Stimulated activated CD8-positive, alpha-beta memory T cell treated with anti-CD3 and anti-CD28 coated beads, Interleukin-12 subunit alpha, Interleukin-12 subunit beta, amount 100 ng/mL, for 4 hours (primary cell): ENCODE measurements at regions not wholly inside any gene's neighbourhood (a gene's known extent, or its start where the extent isn't known, plus 50 kb on each side); places are given as distances from the start of the nearest gene placed in this dataset.
"Not testable (repeated sequence)": the region's sequence is repeated elsewhere in the genome, so short reads cannot be mapped to it uniquely, and the experiment has no call there.

Experiments used
- DNase-seq: peaks from one replicate; pipeline ENCODE4 v3.0.0-alpha.2; 2020; ENCODE audit warnings: low read depth

DNA sequence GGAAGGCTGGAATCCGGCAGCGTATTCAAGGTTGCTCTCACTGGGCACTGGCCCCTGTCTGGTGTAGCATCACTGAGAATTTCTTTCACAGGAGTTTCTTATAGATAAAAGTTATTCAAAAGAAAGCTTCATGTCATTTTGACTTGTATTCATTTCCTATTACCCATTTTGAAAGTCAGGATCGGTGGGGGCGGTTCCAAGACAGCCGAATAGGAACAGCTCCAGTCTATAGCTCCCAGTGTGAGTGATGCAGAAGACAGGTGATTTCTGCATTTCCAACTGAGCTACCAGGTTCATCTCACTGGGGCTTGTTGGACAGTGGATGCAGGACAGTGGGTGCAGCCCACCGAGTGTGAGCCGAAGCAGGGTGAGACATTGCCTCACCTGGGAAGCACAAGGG lies 51.5 kb upstream of the CDC42EP3 start:
- not testable (repeated sequence) for DNase-seq

DNA sequence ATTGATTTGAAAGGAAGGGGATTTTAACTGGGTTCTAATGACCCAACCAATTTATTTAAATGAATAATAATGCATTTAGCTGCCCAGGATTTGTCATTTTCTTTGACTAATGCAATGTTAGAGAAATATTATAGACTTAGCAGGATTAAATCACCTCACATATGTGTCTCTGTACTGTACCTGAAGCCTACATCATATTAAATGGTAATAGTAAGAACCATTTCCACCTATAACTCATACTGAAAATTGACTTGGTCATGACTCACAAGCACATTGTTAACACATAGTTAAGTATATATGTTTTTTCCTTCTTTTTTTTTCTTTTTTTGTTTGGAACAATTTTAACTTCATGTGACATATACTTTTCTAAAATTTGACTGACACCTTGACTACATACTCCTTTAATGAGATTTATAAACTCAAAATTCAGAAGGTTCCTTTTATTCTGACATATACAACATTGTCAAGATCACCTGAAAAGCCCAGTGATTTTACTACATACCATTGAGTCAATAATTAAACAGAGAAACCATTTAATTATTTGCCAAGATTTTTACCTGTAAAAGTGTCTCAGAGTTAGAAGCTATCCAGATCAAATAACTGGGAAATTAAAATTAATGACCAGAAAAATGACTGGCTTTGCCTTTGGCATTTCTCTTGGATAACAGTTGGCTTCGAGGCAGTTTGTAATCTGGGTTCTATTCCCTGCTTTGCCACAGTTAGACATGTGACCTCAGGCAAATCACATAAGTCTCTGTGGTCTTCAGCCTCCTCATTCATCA lies 58.8 kb upstream of the CDC42EP3 start:
- DNase-seq, result no peak

GRCh38 chr2:37732412-37732811 lies 61.0 kb upstream of the CDC42EP3 start:
- DNase-seq, result not testable (repeated sequence)

DNA sequence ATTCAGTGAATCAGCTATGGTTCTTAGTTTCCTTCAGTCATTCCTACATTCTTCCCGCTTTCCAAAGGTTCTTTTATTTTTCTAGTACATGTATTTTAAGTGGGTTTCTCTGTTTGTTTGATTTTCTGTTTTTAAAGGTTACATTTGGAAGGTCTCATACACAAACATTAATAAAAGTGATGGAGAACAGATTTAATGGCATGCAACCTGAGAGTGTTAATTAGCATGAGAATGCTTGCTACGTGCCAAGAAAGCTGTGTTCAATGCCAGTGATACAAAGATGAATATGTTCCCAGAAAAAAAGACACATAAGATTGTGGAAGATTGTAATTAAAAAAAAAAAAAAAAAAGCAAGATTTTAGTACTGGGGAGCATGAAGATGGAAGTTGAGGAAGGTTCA lies 61.8 kb upstream of the CDC42EP3 start:
- no peak for DNase-seq

DNA sequence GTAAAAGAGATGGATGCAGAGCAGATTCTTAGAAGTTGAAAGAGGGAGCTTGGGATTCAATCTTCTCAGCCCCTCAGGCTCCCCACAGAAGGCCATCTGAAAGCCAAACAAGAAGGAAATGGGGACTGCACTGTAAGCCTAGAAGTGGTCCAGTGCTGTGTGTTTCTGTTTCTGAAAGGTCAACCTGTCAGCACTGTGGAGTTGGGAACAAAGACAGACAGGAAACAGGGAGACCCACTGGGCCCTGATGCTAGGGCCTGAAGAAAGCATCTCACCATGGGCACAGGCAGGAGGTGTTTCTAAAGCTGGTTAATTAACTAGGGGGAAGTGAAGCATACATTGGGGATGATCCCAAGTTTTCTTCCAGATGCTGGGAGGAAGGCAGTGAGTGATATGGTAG lies 62.5 kb upstream of the CDC42EP3 start:
- not testable (repeated sequence) for DNase-seq

- DNase-seq, result not testable (repeated sequence)
Observed at GRCh38 chr2:37734891-37735523, 63.6 kb upstream of the CDC42EP3 start.

DNA sequence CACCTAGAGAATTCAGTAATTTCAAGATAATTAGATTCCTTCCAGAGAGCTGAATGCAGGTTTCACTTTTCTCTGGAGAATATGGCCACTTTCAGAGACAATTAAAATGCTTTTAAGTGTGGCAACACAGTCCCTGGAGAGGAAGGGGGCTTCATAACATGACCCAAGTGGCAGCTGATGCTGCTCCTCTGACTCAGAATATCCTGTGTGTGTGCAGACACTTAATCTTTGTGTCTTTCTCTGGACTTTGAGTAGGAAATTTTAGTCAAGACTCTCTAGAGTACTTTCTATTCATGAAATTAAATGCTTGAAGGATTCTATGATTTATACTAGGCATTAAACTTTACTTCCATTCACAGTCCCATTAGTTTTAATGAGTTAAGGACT lies 64.1 kb upstream of the CDC42EP3 start:
- not testable (repeated sequence) for DNase-seq

DNA sequence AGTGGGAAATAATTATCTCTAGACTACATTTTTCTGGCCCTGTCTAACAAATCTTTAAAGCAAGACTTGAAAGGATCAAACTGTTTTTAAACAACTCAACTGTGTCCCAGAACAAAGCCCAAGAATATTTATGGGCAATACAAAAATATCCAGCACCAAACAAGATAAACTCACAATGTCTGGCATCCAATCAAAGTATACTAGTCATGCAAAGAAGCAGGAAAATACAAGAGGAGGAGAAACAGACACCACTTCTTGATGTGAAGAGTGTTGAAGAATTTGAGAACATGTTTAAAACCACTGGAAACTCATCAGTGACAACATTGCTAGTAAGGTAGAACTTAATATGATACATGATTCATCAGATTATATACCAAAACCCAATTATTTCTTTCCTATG lies 66.1 kb upstream of the CDC42EP3 start:
- DNase-seq, result no peak

GRCh38 chr2:37738266-37738885 lies 66.9 kb upstream of the CDC42EP3 start:
- DNase-seq, result no peak

- DNase-seq, result no peak
Observed at GRCh38 chr2:37739153-37739552, 67.7 kb upstream of the CDC42EP3 start.

DNA sequence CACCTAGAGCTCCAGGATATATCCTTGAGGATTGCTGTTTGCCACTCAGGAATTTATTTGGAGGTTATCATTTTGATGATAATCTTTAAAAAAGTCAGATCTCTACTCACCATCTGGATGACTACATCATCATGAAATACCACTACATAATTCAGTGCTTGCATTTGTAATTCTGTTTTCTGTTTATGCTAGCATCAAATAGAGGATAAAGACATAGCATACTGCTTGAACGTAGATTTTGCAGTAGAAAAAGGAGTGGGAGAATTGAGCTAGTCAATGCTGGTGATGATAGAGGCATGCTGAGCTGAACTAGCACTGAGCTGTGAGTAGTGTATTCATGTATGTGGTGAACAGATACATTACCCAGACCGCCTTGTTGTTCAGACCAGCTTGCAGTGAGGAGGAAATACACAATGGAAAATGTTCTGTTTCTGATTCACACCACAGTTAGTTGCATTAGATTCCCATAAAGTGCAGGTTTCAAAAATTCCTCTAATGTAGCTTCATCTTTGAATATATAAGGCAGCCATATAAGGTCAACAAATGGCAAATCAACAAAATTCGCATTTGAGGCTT lies 68.8 kb upstream of the CDC42EP3 start:
- no peak for DNase-seq

DNA sequence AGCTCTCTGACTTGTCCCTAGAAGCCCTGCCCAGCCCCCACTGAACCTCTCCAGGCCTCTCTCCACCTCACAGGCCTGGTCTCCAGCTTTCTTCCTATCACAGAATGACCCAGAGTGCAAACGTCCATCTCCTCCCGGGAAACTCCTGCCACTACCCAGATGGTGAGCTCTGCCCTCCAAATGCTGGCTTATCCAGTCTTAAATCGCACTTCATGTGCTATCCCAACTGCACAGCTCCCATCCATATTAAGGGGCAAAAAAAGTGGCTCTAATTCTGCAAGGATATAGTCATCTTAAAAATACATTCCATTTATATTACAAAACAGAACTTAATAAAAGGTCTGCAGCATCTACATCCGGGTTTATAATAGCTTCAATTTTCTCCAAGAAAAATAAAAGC lies 70.8 kb upstream of the CDC42EP3 start:
- no peak for DNase-seq

DNA sequence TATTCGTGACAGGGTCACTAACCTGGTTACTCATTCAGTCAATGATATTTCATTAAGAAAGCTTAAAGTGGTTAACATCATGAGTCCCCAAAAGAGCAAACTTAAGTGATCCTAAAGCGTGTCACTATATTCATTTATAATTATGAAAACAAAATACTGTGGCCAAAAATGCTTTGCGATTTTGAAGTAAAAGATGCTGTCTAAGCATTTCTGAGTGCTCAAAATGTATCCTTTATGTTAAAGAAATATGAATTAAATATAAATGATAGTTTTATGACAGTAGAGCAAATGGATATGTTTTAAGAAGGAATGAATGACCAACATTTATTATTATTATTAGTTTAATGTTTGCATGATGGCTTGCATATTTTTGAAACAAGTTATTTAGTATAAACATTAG lies 72.6 kb upstream of the CDC42EP3 start:
- no peak for DNase-seq

DNA sequence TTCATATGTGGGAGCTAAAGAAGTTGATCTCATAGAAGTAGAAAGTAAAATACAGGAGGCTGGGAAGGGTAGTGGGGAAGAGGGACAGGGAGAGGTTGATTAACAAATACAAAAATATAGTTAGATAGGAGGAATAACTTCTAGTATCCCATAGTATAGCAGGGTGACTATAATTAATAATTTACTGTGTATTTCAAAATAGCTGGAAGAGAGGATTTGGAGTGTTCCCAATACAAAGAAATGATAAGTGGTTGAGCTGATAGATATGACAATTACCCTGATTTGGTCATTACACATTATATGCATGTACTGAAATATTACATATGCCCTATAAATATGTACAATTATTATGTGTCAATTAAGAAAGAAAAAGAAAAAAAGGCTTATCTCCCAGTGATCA lies 73.5 kb upstream of the CDC42EP3 start:
- DNase-seq, result not testable (repeated sequence)

- DNase-seq, result not testable (repeated sequence)
Observed at GRCh38 chr2:37746011-37746410, 74.6 kb upstream of the CDC42EP3 start.

- DNase-seq, result no peak
Observed at GRCh38 chr2:37746883-37747282, 75.4 kb upstream of the CDC42EP3 start.

DNA sequence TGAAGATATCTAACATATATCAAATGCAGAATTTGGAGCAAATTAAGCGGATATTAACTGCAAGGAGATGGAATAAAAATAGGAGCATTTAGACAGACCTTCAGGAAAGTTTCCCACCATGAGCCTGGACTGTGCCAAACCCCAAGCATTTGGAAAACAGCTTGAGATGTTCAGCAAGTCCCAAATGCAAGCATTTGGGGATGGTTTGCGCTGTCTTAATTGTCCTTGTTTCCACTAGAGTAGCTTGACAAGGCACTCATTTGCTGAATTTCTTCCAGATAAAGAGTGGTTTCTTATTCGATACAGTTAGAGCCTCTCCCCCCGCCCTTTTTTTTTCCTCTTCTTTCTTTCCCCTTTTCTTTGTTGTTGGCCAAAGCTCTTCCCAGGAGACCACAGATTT lies 77.1 kb upstream of the CDC42EP3 start:
- no peak for DNase-seq

- not testable (repeated sequence) for DNase-seq
Observed at GRCh38 chr2:37750286-37750685, 78.8 kb upstream of the CDC42EP3 start.

GRCh38 chr2:37752766-37753165 lies 81.3 kb upstream of the CDC42EP3 start:
- no peak for DNase-seq

DNA sequence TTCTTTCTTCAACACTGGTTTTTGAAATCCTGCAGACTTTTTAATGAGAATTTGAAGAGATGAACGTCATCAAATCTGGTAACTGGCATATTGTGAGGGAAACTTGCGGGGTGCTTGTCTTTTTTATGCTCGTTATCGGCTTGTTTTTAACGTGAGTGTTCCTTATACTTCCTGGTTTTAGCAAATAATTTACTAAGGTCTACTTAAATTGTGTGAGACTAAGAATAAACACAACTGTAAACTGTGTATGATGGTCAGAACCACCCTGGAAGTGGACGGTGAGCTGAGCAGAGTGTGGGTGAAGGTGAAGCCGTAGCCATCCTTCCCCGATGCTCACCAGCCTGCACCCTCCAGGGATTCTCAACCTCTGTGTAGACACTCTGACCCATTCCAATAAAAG lies 82.3 kb upstream of the CDC42EP3 start:
- DNase-seq, result no peak

GRCh38 chr2:37755961-37756559 lies 84.6 kb upstream of the CDC42EP3 start:
- not testable (repeated sequence) for DNase-seq

- DNase-seq, result not testable (repeated sequence)
Observed at GRCh38 chr2:37757456-37757855, 86.0 kb upstream of the CDC42EP3 start.
